ENCODE measurements at regions not wholly inside any gene's neighbourhood (a gene's known extent, or its start where the extent isn't known, plus 50 kb on each side); places are given as distances from the start of the nearest gene placed in this dataset.

DNA sequence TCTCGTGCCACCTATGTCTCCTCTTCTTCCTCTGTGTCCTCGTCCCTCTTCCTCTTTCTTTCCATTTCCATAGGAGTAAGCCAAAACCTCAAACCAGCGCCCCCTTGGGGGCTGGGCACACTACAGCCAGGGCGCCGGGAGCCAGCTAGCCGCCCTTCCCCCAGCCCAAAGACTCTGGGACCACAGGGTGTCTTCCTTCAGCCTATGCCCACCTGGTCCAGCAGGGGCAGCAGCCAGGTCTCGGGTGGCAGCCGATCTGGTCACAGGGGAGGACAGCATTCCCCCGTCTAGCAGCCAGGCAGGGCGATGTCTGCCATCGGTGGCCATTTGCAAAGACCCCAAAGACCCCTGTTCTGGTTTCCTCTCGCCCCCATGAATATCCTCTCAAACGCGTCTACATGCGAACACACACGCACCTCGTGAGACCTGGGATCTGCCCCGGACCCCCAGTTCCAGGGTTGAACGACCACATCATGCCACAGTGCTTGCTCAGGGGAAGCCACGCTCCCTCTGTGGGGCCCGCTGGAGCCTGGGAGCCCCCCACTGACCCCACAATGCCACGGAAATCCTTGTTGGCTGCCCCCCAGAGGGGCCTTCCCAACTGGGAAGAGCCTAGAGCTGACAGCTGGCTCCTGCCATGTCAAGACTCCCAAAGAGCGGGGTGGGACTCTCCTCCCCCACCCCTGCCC is 546.0 kb upstream of the CCDC179 start:
- TF ChIP-seq, protein P1, sequence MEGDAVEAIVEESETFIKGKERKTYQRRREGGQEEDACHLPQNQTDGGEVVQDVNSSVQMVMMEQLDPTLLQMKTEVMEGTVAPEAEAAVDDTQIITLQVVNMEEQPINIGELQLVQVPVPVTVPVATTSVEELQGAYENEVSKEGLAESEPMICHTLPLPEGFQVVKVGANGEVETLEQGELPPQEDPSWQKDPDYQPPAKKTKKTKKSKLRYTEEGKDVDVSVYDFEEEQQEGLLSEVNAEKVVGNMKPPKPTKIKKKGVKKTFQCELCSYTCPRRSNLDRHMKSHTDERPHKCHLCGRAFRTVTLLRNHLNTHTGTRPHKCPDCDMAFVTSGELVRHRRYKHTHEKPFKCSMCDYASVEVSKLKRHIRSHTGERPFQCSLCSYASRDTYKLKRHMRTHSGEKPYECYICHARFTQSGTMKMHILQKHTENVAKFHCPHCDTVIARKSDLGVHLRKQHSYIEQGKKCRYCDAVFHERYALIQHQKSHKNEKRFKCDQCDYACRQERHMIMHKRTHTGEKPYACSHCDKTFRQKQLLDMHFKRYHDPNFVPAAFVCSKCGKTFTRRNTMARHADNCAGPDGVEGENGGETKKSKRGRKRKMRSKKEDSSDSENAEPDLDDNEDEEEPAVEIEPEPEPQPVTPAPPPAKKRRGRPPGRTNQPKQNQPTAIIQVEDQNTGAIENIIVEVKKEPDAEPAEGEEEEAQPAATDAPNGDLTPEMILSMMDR (conservative IDR thresholded peaks at IDR 0.05) = no peak
- TF ChIP-seq ZFX (IDR thresholded peaks at IDR 0.05) = no peak

All from C4-2B (cell line).